ENCODE measurements at regions not wholly inside any gene's neighbourhood (a gene's known extent, or its start where the extent isn't known, plus 50 kb on each side); places are given as distances from the start of the nearest gene placed in this dataset.

GRCh38 chr11:115739878-115740277, 235.7 kb upstream of the CADM1 start:
- no peak for DNase-seq (ENCODE audit: low read depth)
- H3K4me3 ChIP-seq (ENCODE audit: low read depth, low read length) = no peak overlapping the region
- TF ChIP-seq CTCF (IDR thresholded peaks at IDR 0.05; ENCODE audit: insufficient read depth, low read depth, low read length) = no peak

GRCh38 chr11:115739146-115739545, 234.9 kb upstream of the CADM1 start:
- H3K4me3 ChIP-seq (ENCODE audit: low read depth, low read length) = no peak overlapping the region
- no peak for TF ChIP-seq CTCF (IDR thresholded peaks at IDR 0.05; ENCODE audit: insufficient read depth, low read depth, low read length)
- DNase-seq (ENCODE audit: low read depth) = no peak

GRCh38 chr11:115737875-115738274, 233.7 kb upstream of the CADM1 start:
- no peak for TF ChIP-seq CTCF (IDR thresholded peaks at IDR 0.05; ENCODE audit: insufficient read depth, low read depth, low read length)
- no peak for DNase-seq (ENCODE audit: low read depth)
- no peak overlapping the region for H3K4me3 ChIP-seq (ENCODE audit: low read depth, low read length)

- no peak for TF ChIP-seq CTCF (IDR thresholded peaks at IDR 0.05; ENCODE audit: insufficient read depth, low read depth, low read length)
- no peak overlapping the region for H3K4me3 ChIP-seq (ENCODE audit: low read depth, low read length)
- DNase-seq (ENCODE audit: low read depth) = no peak
These were observed 231.9 kb upstream of the CADM1 start for GRCh38 chr11:115736146-115736545.

GRCh38 chr11:115724666-115725065, 220.5 kb upstream of the CADM1 start:
- TF ChIP-seq CTCF (IDR thresholded peaks at IDR 0.05; ENCODE audit: insufficient read depth, low read depth, low read length) = no peak
- no peak overlapping the region for H3K4me3 ChIP-seq (ENCODE audit: low read depth, low read length)
- DNase-seq (ENCODE audit: low read depth) = no peak

- no peak overlapping the region for H3K4me3 ChIP-seq (ENCODE audit: low read depth, low read length)
- no peak for DNase-seq (ENCODE audit: low read depth)
- TF ChIP-seq CTCF (IDR thresholded peaks at IDR 0.05; ENCODE audit: insufficient read depth, low read depth, low read length) = no peak
These were observed 218.5 kb upstream of the CADM1 start for GRCh38 chr11:115722711-115723110.

- no peak overlapping the region for H3K4me3 ChIP-seq (ENCODE audit: low read depth, low read length)
- DNase-seq (ENCODE audit: low read depth) = no peak
- no peak for TF ChIP-seq CTCF (IDR thresholded peaks at IDR 0.05; ENCODE audit: insufficient read depth, low read depth, low read length)
These were observed 217.2 kb upstream of the CADM1 start for GRCh38 chr11:115721296-115721995.
